HepG2 (cell line): ENCODE measurements at regions not wholly inside any gene's neighbourhood (a gene's known extent, or its start where the extent isn't known, plus 50 kb on each side); places are given as distances from the start of the nearest gene placed in this dataset.

Source experiments
- CCAR2 ChIP-seq: fragments of 200-400 bp; formaldehyde crosslinking; optimal IDR thresholded peaks from 2 replicates; pipeline ENCODE3; 2018; ENCODE audit warnings: low read depth, mild to moderate bottlenecking, low read length, moderate library complexity
- CTCF ChIP-seq: sonication (generic); formaldehyde crosslinking; IDR thresholded peaks from 2 replicates; pipeline ENCODE4 v1.5.0; 2020; ENCODE audit warnings: mild to moderate bottlenecking, missing genetic modification reagents, moderate library complexity
- HMG20B ChIP-seq: conservative IDR thresholded peaks from 2 replicates; pipeline ENCODE4 v1.6.1; 2016; ENCODE audit warnings: missing genetic modification reagents, missing compliant biosample characterization
- JUND ChIP-seq: sonication (generic); formaldehyde crosslinking; IDR thresholded peaks from 2 replicates; pipeline ENCODE4 v1.8.0; 2022; ENCODE audit warnings: mild to moderate bottlenecking, missing genetic modification reagents
- MTF1 ChIP-seq: sonication (generic); formaldehyde crosslinking; IDR thresholded peaks from 2 replicates; pipeline ENCODE4 v1.5.0; 2020; ENCODE audit warnings: missing genetic modification reagents
- NCOR1 ChIP-seq: fragments of 200-600 bp; sonication (generic); IDR thresholded peaks from 2 replicates; pipeline ENCODE4 v1.7.0; 2017; ENCODE audit warnings: antibody characterized with exemption, low read length, borderline replicate concordance
- NKX3-1 ChIP-seq: sonication (generic); formaldehyde crosslinking; IDR thresholded peaks from 2 replicates; pipeline ENCODE4 v1.5.0; 2020; ENCODE audit warnings: missing genetic modification reagents
- SMC3 ChIP-seq: IDR thresholded peaks from 2 replicates; pipeline ENCODE4 v1.6.1; 2011; ENCODE audit warnings: low read length, improper control_type of control experiment
- STAT5B ChIP-seq: sonication (generic); formaldehyde crosslinking; IDR thresholded peaks from 2 replicates; pipeline ENCODE4 v1.4.0; 2020; ENCODE audit warnings: missing genetic modification reagents
- THAP11 ChIP-seq: IDR thresholded peaks from 2 replicates; pipeline ENCODE4 v1.6.1; 2016; ENCODE audit warnings: missing biosample characterization, missing genetic modification reagents
- USF2 ChIP-seq, 2 experiments: sonication (generic) in 1 of 2; formaldehyde crosslinking in 1 of 2; IDR thresholded peaks; 2 replicates each; pipeline versions ENCODE4 v1.5.1 to v1.6.1; 2011 to 2020; ENCODE audit warnings: borderline replicate concordance in 1 of 2, low read depth in 1 of 2, low read length in 1 of 2, mild to moderate bottlenecking in 1 of 2, missing genetic modification reagents in 1 of 2, moderate library complexity in 1 of 2
- ZKSCAN5 ChIP-seq: sonication (generic); formaldehyde crosslinking; IDR thresholded peaks from 2 replicates; pipeline ENCODE4 v1.5.1; 2020; ENCODE audit warnings: mild to moderate bottlenecking, missing genetic modification reagents
- ZNF264 ChIP-seq: sonication (generic); formaldehyde crosslinking; IDR thresholded peaks from 2 replicates; pipeline ENCODE4 v1.4.0; 2020; ENCODE audit warnings: missing genetic modification reagents
- ZNF572 ChIP-seq: sonication (generic); formaldehyde crosslinking; IDR thresholded peaks from 2 replicates; pipeline ENCODE4 v1.5.1; 2020; ENCODE audit warnings: mild to moderate bottlenecking, missing genetic modification reagents
- ZNF629 ChIP-seq: sonication (generic); formaldehyde crosslinking; conservative IDR thresholded peaks from 2 replicates; pipeline ENCODE4 v1.5.0; 2020; ENCODE audit warnings: missing genetic modification reagents
- ZNF841 ChIP-seq: sonication (generic); formaldehyde crosslinking; IDR thresholded peaks from 2 replicates; pipeline ENCODE4 v1.8.1; 2023; ENCODE audit warnings: missing genetic modification reagents, borderline replicate concordance
- ZSCAN21 ChIP-seq: sonication (generic); formaldehyde crosslinking; IDR thresholded peaks from 2 replicates; pipeline ENCODE4 v1.8.0; 2022; ENCODE audit warnings: mild to moderate bottlenecking, missing genetic modification reagents, moderate library complexity, borderline replicate concordance
- TF ChIP-seq, protein P1 (sequence below): sonication (generic); formaldehyde crosslinking; IDR thresholded peaks from 2 replicates; pipeline ENCODE4 v1.4.0; 2020; ENCODE audit warnings: missing genetic modification reagents, mild to moderate bottlenecking, borderline replicate concordance
- TF ChIP-seq, protein P2 (sequence below): sonication (generic); formaldehyde crosslinking; IDR thresholded peaks from 2 replicates; pipeline ENCODE4 v1.8.1; 2022; ENCODE audit warnings: mild to moderate bottlenecking, missing genetic modification reagents
- TF ChIP-seq, protein P3 (sequence below): sonication (generic); formaldehyde crosslinking; IDR thresholded peaks from 2 replicates; pipeline ENCODE4 v1.8.0; 2022; ENCODE audit warnings: mild to moderate bottlenecking, missing genetic modification reagents, borderline replicate concordance

GRCh38 chr2:42939411-42940206, 147.2 kb upstream of the HAAO start (continued):
- TF ChIP-seq, protein P1, sequence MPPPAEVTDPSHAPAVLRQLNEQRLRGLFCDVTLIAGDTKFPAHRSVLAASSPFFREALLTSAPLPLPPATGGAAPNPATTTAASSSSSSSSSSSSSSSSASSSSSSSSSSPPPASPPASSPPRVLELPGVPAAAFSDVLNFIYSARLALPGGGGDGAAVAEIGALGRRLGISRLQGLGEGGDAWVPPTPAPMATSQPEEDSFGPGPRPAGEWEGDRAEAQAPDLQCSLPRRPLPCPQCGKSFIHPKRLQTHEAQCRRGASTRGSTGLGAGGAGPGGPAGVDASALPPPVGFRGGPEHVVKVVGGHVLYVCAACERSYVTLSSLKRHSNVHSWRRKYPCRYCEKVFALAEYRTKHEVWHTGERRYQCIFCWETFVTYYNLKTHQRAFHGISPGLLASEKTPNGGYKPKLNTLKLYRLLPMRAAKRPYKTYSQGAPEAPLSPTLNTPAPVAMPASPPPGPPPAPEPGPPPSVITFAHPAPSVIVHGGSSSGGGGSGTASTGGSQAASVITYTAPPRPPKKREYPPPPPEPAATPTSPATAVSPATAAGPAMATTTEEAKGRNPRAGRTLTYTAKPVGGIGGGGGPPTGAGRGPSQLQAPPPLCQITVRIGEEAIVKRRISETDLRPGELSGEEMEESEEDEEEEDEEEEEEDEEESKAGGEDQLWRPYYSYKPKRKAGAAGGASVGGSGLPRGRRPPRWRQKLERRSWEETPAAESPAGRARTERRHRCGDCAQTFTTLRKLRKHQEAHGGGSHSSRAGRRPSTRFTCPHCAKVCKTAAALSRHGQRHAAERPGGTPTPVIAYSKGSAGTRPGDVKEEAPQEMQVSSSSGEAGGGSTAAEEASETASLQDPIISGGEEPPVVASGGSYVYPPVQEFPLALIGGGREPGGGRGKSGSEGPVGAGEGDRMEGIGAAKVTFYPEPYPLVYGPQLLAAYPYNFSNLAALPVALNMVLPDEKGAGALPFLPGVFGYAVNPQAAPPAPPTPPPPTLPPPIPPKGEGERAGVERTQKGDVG (CRISPR knock-in tag) = peak; percentile 48; the same call in 1 of the 2 replicates
- TF ChIP-seq CCAR2 = no peak
- TF ChIP-seq NKX3-1 (CRISPR knock-in tag) = no peak
- no peak for TF ChIP-seq JUND
- no peak for TF ChIP-seq ZSCAN21 (CRISPR knock-in tag)
- no peak for TF ChIP-seq ZNF629
- TF ChIP-seq CTCF (CRISPR knock-in tag) = no peak
- no peak for TF ChIP-seq USF2 (IDR thresholded peaks at IDR 0.05; ENCODE audit: low read depth, low read length)
- peak; percentile 66; the same call in 1 of the 2 replicates for TF ChIP-seq USF2 (CRISPR knock-in tag; IDR thresholded peaks at IDR 0.05; ENCODE audit: borderline replicate concordance)
- TF ChIP-seq NCOR1 = 0 out of 2 replicates have a peak, but pooled peaks have one; percentile 33
- no peak for TF ChIP-seq HMG20B (CRISPR knock-in tag)
- TF ChIP-seq ZNF264 (CRISPR knock-in tag) = no peak
- TF ChIP-seq, protein P2, sequence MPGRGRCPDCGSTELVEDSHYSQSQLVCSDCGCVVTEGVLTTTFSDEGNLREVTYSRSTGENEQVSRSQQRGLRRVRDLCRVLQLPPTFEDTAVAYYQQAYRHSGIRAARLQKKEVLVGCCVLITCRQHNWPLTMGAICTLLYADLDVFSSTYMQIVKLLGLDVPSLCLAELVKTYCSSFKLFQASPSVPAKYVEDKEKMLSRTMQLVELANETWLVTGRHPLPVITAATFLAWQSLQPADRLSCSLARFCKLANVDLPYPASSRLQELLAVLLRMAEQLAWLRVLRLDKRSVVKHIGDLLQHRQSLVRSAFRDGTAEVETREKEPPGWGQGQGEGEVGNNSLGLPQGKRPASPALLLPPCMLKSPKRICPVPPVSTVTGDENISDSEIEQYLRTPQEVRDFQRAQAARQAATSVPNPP (CRISPR knock-in tag) = no peak
- no peak for TF ChIP-seq SMC3
- TF ChIP-seq MTF1 (CRISPR knock-in tag) = no peak
- TF ChIP-seq THAP11 (CRISPR knock-in tag) = peak; percentile 66
- no peak for TF ChIP-seq ZNF841 (CRISPR knock-in tag)
- TF ChIP-seq, protein P3, sequence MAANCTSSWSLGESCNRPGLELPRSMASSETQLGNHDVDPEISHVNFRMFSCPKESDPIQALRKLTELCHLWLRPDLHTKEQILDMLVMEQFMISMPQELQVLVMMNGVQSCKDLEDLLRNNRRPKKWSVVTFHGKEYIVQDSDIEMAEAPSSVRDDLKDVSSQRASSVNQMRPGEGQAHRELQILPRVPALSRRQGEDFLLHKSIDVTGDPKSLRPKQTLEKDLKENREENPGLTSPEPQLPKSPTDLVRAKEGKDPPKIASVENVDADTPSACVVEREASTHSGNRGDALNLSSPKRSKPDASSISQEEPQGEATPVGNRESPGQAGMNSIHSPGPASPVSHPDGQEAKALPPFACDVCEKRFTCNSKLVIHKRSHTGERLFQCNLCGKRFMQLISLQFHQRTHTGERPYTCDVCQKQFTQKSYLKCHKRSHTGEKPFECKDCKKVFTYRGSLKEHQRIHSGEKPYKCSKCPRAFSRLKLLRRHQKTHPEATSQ (CRISPR knock-in tag) = no peak
- no peak for TF ChIP-seq STAT5B (CRISPR knock-in tag)
- no peak for TF ChIP-seq ZKSCAN5 (CRISPR knock-in tag)
- no peak for TF ChIP-seq ZNF572 (CRISPR knock-in tag)
